ENCODE measurements at regions not wholly inside any gene's neighbourhood (a gene's known extent, or its start where the extent isn't known, plus 50 kb on each side); places are given as distances from the start of the nearest gene placed in this dataset.

DNA sequence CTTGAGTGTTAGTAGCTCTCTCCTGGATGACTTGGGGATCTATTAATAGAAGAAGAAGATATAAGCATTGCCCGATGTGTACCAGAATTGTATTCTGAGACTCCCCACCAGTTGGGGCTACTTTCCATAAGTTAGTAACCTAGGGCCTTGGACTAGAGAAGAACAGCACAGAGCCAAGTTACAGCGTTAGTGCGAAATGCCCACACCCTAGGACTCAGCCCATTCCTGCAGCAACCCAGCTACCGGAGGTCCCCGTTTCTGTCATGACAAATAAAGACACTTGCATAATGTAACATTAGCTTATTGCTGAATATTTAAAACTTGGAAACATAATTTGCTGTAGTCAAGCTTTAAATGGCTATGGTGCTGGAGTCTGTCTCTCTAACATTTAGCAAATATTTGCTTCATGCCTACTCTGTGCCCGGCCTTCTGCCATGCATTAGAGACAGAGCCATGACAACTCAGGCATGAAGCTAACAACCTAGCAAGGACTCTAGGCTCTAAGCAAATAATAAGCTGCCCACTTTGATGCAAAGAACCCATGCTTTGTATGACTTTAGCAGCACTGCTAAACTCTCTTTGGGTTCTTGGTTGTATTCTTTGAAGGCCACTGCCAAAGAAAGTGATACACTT, 103.4 kb upstream of the COL21A1 start:
- no TSS peak for BruUV-seq (replicated peaks)
- no peaks in the 10 kb centered on the region for H3K4me1 Mint-ChIP-seq (ENCODE audit: low read depth, unreplicated experiment)
- TF ChIP-seq, protein P1, sequence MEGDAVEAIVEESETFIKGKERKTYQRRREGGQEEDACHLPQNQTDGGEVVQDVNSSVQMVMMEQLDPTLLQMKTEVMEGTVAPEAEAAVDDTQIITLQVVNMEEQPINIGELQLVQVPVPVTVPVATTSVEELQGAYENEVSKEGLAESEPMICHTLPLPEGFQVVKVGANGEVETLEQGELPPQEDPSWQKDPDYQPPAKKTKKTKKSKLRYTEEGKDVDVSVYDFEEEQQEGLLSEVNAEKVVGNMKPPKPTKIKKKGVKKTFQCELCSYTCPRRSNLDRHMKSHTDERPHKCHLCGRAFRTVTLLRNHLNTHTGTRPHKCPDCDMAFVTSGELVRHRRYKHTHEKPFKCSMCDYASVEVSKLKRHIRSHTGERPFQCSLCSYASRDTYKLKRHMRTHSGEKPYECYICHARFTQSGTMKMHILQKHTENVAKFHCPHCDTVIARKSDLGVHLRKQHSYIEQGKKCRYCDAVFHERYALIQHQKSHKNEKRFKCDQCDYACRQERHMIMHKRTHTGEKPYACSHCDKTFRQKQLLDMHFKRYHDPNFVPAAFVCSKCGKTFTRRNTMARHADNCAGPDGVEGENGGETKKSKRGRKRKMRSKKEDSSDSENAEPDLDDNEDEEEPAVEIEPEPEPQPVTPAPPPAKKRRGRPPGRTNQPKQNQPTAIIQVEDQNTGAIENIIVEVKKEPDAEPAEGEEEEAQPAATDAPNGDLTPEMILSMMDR (IDR thresholded peaks at IDR 0.05; ENCODE audit: unreplicated experiment), result no peak
- H3K36me3 Mint-ChIP-seq (ENCODE audit: insufficient read depth, unreplicated experiment), result no peaks in the 10 kb centered on the region
- intact Hi-C loops (cut with micrococcal nuclease; ENCODE audit: unreplicated experiment), result no loop called here
- H3K4me3 Mint-ChIP-seq (ENCODE audit: low read depth, unreplicated experiment), result no peak overlapping the region
- CTCF ChIA-PET, result no interaction called here
- no peaks in the 10 kb centered on the region for H3K27me3 Mint-ChIP-seq (ENCODE audit: unreplicated experiment)
- peaks cover 8% of the 10 kb centered on the region for H3K9me3 Mint-ChIP-seq (ENCODE audit: low read depth, unreplicated experiment)
- no peak for DNase-seq
- H3K27ac Mint-ChIP-seq (ENCODE audit: unreplicated experiment), result no peak overlapping the region

DNA sequence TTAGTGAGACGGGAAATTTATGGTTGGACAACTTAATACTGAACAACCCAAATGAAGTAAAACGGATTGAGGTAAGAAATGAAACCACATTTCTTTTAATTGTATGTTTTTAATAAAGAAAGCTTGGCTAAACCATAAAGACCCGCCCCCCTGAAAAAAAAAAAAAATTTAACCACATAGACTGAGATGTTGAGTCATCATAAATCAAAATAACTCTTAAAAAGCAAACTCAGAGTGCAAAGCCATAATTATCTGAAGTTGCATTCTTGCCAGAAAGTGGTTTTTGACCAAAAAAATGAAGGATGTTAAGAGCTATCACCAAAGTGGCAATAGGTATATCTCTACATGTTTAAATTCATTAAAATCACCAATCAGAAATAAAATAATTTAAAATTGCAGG, 101.8 kb upstream of the COL21A1 start:
- intact Hi-C loops (cut with micrococcal nuclease; ENCODE audit: unreplicated experiment), result no loop called here
- no peak for DNase-seq
- CTCF ChIA-PET, result no interaction called here
- no peak overlapping the region for H3K4me3 Mint-ChIP-seq (ENCODE audit: low read depth, unreplicated experiment)
- peaks cover 6% of the 10 kb centered on the region for H3K9me3 Mint-ChIP-seq (ENCODE audit: low read depth, unreplicated experiment)
- H3K27me3 Mint-ChIP-seq (ENCODE audit: unreplicated experiment), result no peaks in the 10 kb centered on the region
- TF ChIP-seq, protein P1 (IDR thresholded peaks at IDR 0.05; ENCODE audit: unreplicated experiment), result no peak
- H3K27ac Mint-ChIP-seq (ENCODE audit: unreplicated experiment), result no peak overlapping the region
- H3K4me1 Mint-ChIP-seq (ENCODE audit: low read depth, unreplicated experiment), result no peaks in the 10 kb centered on the region
- BruUV-seq (replicated peaks), result no TSS peak
- no peaks in the 10 kb centered on the region for H3K36me3 Mint-ChIP-seq (ENCODE audit: insufficient read depth, unreplicated experiment)

DNA sequence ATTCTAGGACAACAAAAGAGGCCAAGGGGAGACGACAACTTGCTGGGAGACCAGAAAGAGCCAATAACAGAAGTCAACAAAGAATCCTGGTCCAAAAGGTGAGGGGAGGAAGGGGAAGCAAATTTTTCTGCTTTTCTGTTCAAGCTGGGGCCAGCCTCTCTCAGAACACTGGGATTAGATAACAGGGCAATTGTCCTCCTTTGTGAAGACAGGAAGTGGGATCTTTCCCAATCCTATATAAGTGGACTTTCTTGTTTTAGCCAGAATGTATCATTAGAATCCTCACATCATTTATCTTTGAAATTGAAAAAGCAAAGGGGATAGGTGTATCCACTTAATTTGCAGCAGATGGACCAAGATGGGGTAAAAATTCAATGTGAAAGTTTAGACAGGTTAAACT, 101.2 kb upstream of the COL21A1 start:
- Mint-ChIP-seq H3K36me3 (ENCODE audit: insufficient read depth, unreplicated experiment) (no peaks in the 10 kb centered on the region), H3K4me3 (ENCODE audit: low read depth, unreplicated experiment) (no peak overlapping the region), H3K9me3 (ENCODE audit: low read depth, unreplicated experiment) (peaks cover 4% of the 10 kb centered on the region), H3K4me1 (ENCODE audit: low read depth, unreplicated experiment) (no peaks in the 10 kb centered on the region), H3K27me3 (ENCODE audit: unreplicated experiment) (no peaks in the 10 kb centered on the region), H3K27ac (ENCODE audit: unreplicated experiment) (no peak overlapping the region)
- TF ChIP-seq, protein P1 (IDR thresholded peaks at IDR 0.05; ENCODE audit: unreplicated experiment), result no peak
- DNase-seq, result no peak
- intact Hi-C loops (cut with micrococcal nuclease; ENCODE audit: unreplicated experiment), result no loop called here
- no TSS peak for BruUV-seq (replicated peaks)
- CTCF ChIA-PET, result no interaction called here

DNA sequence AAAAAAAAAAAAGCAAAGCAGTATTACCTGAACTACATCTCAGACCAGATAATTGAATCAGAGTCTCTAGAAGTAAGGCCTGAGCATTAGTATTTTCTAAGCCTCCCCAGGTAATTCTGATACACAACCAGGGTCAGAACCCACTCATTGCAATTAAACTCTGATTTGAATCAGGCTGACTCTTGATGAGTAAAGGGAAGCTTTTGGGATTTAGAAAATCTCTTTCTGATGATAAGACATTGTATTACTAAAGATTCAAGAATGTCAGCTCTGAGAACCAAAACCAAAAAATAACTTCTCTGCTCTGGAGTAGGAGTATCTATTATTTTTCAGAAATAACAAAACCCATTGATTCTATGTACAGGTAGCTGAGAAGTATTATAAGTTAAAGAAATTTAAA, 100.1 kb upstream of the COL21A1 start:
- CTCF ChIA-PET, result no interaction called here
- TF ChIP-seq, protein P1 (IDR thresholded peaks at IDR 0.05; ENCODE audit: unreplicated experiment), result no peak
- intact Hi-C loops (cut with micrococcal nuclease; ENCODE audit: unreplicated experiment), result no loop called here
- Mint-ChIP-seq H3K27ac (ENCODE audit: unreplicated experiment) (no peak overlapping the region), H3K36me3 (ENCODE audit: insufficient read depth, unreplicated experiment) (no peaks in the 10 kb centered on the region), H3K9me3 (ENCODE audit: low read depth, unreplicated experiment) (no peaks in the 10 kb centered on the region), H3K4me3 (ENCODE audit: low read depth, unreplicated experiment) (no peak overlapping the region), H3K27me3 (ENCODE audit: unreplicated experiment) (no peaks in the 10 kb centered on the region), H3K4me1 (ENCODE audit: low read depth, unreplicated experiment) (no peaks in the 10 kb centered on the region)
- BruUV-seq (replicated peaks), result no TSS peak
- DNase-seq, result no peak

Measured in Calu3 (cell line).